ENCODE measurements at regions not wholly inside any gene's neighbourhood (a gene's known extent, or its start where the extent isn't known, plus 50 kb on each side); places are given as distances from the start of the nearest gene placed in this dataset.
A peak's percentile ranks its signal among the peaks of the same experiment; 100 is the strongest.
"Not testable (repeated sequence)": the region's sequence is repeated elsewhere in the genome, so short reads cannot be mapped to it uniquely, and the experiment has no call there.

GRCh38 chr18:14970027-14970426 lies 222.1 kb downstream of the ANKRD30B start:
- DNase-seq (ENCODE audit: extremely low read depth, low read depth) = peak; percentile 34
- TF ChIP-seq CTCF (IDR thresholded peaks at IDR 0.05; ENCODE audit: low read depth, low read length) = no peak

- peak; percentile 16 for DNase-seq (ENCODE audit: extremely low read depth, low read depth)
- no peak for TF ChIP-seq CTCF (IDR thresholded peaks at IDR 0.05; ENCODE audit: low read depth, low read length)
These were observed 223.7 kb downstream of the ANKRD30B start for GRCh38 chr18:14971461-14972185.

GRCh38 chr18:14973421-14973820 lies 225.4 kb downstream of the ANKRD30B start:
- not testable (repeated sequence) for DNase-seq (ENCODE audit: extremely low read depth, low read depth)

- no peak for TF ChIP-seq CTCF (IDR thresholded peaks at IDR 0.05; ENCODE audit: low read depth, low read length)
- no peak for DNase-seq (ENCODE audit: extremely low read depth, low read depth)
These were observed 226.1 kb downstream of the ANKRD30B start for GRCh38 chr18:14974088-14974487.

GRCh38 chr18:14974576-14974975 lies 226.6 kb downstream of the ANKRD30B start:
- DNase-seq (ENCODE audit: extremely low read depth, low read depth) = no peak
- TF ChIP-seq CTCF (IDR thresholded peaks at IDR 0.05; ENCODE audit: low read depth, low read length) = no peak

- no peak for TF ChIP-seq CTCF (IDR thresholded peaks at IDR 0.05; ENCODE audit: low read depth, low read length)
- DNase-seq (ENCODE audit: extremely low read depth, low read depth) = no peak
These were observed 227.5 kb downstream of the ANKRD30B start for GRCh38 chr18:14975431-14975830.

GRCh38 chr18:14976736-14977430 lies 228.9 kb downstream of the ANKRD30B start:
- DNase-seq (ENCODE audit: extremely low read depth, low read depth) = peak; percentile 16
- peak; percentile 33 for TF ChIP-seq CTCF (IDR thresholded peaks at IDR 0.05; ENCODE audit: low read depth, low read length)

Measured in AG09319 (cell line).